ENCODE measurements at regions not wholly inside any gene's neighbourhood (a gene's known extent, or its start where the extent isn't known, plus 50 kb on each side); places are given as distances from the start of the nearest gene placed in this dataset.

DNA sequence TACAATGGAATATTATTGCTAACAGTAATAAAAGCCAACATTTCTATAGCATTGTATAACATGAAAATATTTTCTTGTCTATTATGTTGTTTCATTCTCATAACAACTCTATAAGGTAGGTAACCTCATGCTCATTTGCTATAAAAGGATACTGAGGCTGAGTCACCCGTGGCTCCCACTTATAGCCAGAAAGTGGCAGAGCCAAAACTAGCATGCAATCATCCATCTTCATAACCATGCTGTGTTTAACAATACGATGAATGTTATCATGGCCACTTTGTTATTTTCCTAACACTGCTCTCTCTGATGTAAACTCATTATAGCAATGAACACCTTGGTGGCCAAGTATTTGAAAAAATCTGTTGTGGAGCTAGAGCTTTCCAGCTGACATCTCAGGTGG, 80.8 kb upstream of the JUN start:
- DNase-seq: no peak

DNA sequence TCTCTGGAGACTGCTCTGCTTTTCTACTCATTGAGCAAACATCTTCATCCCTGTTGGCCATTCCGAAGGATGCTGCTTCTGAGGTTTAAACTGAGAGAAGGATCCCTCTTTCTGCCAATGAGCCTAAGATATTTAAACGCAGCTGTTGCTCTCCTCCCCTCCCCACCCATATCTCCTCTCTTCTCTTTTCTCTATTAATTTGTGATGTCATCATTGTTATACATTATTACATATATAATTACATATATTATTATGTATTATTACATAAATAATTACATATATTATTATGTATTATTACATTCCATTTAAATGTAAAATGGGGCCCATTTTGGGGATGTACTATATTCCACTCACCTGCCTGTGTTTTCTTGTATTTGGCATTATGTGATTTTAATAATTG, 82.7 kb upstream of the JUN start:
- no peak for DNase-seq

DNA sequence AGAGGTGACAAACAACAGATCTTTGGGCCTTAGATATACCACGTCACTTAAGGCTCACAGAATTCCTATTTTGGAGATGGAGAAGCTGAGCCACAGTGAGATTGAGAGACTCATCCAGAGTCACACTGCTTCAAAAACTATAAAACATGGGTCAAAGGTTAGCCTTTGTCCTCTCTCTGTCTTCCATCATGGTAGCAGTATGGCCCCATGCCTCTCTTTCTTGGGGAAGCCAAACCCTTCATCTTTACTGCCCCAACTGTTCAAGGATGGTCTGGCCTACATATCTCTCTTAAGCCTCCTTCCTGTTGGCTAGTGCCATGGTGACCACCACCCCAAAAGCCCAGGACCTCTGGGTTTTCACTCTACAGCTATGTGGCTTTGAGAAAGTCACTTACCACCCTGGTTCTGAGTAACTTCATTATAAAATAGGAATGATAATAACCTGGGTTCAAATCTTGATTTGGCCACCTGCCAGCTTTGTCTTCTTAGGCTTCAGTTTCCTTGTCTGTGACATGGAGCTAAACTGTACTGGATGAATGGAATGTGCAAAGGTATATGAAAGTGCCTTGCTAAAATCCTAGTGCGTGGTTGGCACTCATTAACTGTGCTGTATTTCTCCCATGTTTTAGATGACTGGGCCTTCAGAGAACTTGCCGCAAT, 85.9 kb upstream of the JUN start:
- DNase-seq: no peak

DNA sequence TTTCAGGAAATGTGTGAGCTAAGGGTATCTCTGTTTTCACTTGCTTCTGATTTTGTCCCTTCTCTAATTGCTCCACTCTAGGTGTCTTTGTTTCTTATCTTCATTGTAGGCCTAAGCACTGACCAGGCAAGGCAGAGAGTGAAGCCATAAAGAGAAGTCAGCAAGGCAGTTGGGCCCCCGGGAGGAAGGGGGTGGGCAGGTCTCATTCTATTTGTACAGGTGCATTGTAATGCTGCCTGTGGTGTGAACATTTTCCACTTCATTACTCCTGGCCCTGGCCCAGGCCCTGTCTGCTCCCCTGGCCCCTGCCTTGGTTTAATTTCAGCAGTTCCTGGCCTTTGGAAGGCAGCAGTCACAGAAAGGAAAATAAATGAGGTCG, 86.4 kb upstream of the JUN start:
- DNase-seq: no peak

DNA sequence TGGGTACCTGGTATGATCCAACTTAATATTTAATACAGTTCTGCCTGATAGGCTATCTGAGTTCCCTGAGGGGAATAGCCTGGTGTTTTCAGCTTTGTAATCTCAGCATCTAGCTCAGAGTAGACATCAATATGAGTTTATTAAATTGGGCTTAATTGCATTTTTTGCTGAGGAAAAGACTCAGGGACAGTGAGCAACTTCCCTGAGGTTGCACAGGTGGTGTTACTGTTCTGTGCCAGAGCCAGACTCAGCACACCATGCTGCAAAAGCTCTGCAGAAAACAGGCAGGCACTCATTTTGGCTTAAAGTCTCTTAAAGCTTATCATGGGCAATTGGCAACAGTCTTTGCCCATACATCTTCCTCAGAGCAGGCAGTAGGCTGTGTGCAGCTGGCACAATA, 90.5 kb upstream of the JUN start:
- DNase-seq: no peak

GRCh38 chr1:58874757-58875755, 91.2 kb upstream of the JUN start:
- peak; percentile 78 for DNase-seq

GRCh38 chr1:58879464-58879863, 95.6 kb upstream of the JUN start:
- no peak for DNase-seq

DNA sequence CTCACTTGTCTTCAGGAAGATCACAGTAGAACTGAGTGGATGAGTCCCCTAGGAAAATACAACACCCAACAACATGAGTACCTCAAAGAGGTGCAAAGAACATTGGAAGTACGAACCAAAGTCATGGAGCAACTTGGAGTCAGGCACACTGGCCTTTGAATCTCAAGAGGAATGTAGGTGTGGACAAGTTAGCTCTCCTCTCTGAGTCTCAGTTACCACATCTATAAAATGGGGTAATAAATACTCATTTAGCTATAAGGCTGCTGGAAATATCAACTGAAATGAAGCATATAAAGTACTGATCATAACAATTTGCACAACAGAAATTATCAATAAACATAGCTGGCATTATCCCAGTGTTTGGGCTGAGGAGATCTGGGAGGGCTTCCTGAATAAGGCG, 96.7 kb upstream of the JUN start:
- no peak for DNase-seq

GRCh38 chr1:58881471-58881994, 97.7 kb upstream of the JUN start:
- no peak for DNase-seq

- no peak for DNase-seq
These were observed 98.6 kb upstream of the JUN start for GRCh38 chr1:58882322-58882948.

- DNase-seq: no peak
These were observed 99.4 kb upstream of the JUN start for GRCh38 chr1:58883037-58883887.

- DNase-seq: no peak
These were observed 100.1 kb upstream of the JUN start for GRCh38 chr1:58883888-58884482.

DNA sequence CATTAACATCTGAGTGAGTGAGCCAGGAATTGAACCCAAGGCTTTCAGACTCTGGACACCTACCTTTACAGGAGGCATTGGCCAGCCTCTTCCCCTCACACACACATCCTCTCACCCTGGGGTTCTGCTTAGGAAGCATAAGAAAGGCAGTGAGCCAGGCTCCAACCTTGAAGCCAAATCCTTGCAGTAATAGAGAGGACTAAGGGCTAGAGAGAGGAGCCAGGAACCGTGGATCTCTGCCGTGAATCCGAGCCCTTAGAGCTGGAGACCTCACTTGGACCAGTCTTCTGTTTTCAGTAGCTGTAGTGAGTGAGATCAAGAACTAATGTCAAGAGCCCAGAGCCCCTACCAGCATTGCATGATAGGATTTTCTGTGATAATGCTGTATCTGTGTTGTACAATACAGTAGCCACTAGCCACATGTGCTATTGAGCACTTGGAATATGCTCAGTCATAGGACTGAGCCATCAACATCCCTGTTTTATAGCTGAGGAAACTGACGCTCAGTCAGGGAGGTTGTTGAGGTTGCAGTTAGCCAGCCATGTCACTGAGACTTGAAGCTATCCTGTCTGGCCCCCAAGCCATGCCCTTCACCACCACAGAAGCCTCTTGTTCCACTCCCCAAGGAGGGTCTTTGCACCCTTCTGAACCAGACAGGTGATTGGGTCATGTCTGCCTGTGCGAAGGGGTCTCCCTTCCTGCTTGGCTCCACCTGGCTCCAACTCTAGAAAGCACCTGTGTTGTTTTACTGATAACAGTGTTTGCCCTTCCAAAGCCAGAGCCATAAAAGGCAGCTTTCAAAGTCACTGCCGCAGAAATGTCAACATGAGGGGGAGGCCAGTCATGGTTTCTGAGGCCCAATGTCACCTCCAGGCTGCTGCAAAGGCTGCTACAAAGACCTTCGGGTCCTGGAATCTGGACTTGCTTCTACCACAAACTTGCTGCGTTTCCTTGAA, 101.1 kb upstream of the JUN start:
- no peak for DNase-seq

GRCh38 chr1:58885998-58886397, 102.2 kb upstream of the JUN start:
- DNase-seq: no peak

- no peak for DNase-seq
These were observed 102.8 kb upstream of the JUN start for GRCh38 chr1:58886611-58887010.

GRCh38 chr1:58887059-58887458, 103.2 kb upstream of the JUN start:
- no peak for DNase-seq

DNA sequence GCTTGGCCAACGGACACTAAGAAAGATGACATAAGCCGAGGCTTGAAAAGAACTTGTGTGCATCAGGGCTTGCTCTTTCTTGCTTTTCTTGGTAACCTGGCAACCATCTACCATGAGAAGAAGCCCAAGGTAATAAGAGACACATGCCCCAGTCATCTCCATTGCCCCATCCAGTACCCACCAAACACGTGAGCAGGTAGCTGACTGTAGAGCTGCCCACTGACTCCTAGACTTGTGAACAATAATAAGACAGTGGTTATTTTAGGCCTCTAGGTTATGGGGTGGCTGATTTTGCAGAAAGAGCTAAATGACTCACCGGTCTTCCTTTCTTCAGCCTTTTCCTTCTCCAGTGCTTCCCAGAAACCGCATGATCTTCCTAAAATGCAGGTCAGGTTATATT, 105.0 kb upstream of the JUN start:
- DNase-seq: no peak

DNA sequence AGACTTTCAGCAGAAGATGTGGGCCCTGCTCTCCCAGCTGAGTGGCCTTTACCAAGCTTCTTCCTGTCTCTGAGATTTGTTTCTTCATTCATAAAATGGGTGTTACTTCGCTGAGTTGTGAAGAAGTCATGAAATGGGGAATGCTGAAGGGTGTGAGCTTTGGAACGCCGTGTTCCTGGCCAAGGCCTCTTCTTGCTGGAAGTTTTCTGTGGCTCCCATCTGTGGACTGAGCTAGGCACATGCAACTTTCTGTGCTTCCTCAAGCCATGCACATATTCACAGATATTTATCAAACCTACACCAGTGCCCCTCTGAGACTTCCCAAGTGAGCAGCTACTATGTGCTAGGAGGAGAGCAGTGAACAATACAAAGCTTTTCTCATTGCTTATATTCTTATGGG, 106.3 kb upstream of the JUN start:
- no peak for DNase-seq

- no peak for DNase-seq
These were observed 106.8 kb upstream of the JUN start for GRCh38 chr1:58890609-58891008.

DNA sequence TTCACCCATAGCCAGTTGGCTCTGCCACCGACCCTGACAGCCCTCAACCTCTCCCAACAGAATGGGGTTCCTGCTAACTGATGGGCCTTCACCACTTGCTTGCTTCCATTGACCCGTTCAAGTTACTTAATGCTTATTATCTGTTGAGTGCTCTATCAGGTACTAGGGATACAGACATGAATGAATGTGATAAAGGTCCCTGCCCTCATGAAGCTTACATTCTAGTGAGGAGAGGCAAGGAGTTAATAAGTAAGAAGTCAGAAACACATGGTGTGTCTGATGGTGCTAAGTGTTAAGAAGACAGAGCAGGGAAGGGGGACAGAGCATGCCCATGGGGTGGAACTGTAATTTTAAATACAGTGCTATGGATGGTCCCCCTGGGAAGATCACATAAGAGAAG, 107.5 kb upstream of the JUN start:
- DNase-seq: no peak

- DNase-seq: no peak
These were observed 109.5 kb upstream of the JUN start for GRCh38 chr1:58893257-58893869.
